SIG-M5 (cell line): ENCODE measurements at regions not wholly inside any gene's neighbourhood (a gene's known extent, or its start where the extent isn't known, plus 50 kb on each side); places are given as distances from the start of the nearest gene placed in this dataset.
"Not testable (repeated sequence)": the region's sequence is repeated elsewhere in the genome, so short reads cannot be mapped to it uniquely, and the experiment has no call there.

Experiments used
- DNase-seq: peaks from one replicate; lab custom pipeline; 2025; lab: John Stamatoyannopoulos, UW

DNA sequence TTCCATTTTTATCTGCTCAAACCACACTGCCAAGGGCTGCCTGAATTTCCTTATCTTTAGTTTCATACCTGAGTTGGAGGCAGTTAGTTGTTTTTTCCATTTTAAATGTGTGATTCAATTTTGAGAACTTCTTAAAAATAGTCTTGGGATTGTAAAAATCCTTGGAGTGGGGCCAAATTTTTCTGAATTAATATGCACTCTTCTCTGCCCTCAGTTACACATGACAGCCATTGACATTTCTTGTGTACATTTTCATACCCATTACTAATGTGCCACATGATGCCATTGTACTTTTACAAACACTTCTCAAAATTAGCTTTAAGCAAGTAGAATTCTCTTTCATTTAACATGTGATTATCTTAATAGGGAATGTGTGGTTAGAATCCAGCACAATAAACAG lies 141.7 kb downstream of the C3orf38 start:
- DNase-seq: no peak

DNA sequence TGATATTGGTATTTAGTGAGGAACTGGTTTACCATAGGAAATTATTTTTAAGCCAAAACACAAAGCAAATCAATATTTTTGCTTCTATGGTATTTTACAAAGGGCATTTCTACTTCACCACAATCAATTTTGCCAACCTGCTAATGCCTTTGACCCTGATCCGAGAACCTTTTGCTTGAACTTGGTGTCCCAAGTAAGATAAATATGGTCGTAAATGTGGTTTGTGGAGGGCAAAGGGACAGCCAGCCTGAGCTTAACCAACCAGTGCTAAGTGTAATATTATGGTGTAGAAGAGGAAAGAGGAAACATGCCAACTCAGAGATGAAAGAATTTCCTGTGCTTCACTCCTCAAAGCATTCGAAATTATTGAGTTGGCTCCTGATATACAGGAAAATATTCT lies 148.4 kb downstream of the C3orf38 start:
- DNase-seq: no peak

DNA sequence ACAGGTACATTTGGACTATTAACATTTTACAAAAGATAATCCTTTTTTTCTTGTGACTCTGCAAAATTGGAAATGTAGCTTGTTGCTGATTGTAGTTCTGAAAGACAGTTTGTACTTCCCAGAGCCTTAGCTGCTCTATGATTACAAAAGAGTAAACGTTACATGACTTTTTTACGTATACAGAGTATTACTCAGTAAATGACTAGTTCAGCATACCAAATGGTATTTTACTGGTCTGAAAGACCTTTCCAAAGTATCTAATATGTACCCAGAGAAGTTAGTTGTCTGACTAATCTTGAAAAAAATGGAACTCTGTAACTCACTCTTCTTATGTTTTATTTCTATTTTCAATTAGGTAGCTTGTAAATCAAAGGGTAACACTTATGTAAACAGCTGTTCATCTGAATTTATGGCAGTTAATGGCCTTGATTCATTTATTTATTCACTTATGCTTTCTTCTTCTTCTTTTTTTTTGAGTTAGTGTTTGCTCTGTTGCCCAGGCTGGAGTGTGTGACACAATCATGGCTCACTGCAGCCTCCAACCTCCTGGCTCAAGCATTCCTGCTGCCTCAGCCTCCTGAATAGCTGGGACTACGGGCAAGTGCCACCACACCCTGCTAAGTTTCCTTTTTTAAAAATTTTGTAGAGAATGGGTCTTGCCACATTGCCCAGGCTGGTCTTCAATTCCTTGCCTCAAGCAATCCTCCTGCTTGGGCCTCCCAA lies 151.7 kb downstream of the C3orf38 start:
- DNase-seq: no peak

DNA sequence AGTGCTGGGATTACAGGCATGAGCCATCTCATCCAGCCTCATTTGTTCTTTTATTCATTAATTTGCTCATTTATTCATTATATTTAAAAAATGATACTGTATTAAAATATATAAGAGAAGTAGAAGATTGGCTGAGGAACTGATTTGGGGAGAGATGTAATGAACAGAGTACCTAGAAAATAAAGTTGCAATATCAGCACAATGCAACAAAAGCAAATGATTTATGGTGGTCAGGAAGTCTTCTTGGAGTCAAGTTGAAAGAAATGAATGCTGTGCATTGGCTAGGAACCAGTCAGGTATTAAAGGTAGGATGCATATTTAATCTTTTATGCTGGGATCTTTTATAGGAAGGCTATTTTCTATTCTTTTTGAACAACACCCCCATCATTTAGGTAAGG lies 152.2 kb downstream of the C3orf38 start:
- no peak for DNase-seq

GRCh38 chr3:88303331-88303904 lies 153.7 kb downstream of the C3orf38 start:
- DNase-seq: not testable (repeated sequence)

DNA sequence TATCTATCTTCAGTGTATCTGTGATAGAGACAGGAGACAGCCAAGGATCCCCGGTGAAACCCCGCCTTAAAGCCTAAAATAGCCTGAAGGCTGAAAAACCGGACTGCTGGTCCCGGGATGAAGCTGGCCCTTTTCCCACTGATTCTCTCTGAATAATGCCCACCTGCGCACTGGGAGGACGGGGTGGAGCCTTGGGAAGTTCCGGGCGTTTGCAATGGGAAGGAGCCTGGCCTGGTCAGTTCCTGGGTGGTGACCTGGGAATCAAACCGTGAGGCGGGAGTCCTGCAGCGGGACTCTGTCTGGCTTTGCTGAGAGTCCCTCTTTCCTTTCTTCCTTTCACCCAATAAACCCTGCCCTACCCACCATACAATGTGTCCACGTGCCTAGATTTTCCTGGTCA lies 157.9 kb downstream of the C3orf38 start:
- DNase-seq: no peak

GRCh38 chr3:88311826-88312225 lies 162.1 kb downstream of the C3orf38 start:
- no peak for DNase-seq

DNA sequence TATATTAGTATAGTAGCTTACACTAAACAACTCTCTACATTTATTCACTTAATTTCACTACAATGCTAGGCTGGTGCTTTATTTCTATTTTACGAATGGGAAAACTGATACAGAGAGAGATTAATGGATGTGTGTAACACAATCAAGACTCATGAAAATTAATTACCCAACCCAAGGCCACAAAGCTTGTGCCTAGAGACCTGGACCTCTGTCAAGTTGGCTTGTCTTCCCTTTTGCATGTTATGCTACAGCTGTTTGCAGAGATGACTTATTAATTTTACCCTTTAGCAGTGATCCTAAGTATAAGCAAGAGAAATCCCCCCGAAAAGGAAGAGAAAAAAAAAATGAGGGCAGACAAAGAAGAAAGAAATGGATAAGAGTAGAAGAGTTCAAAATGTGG lies 162.5 kb downstream of the C3orf38 start:
- no peak for DNase-seq

- no peak for DNase-seq
Observed at GRCh38 chr3:88318067-88318466, 168.3 kb downstream of the C3orf38 start.

DNA sequence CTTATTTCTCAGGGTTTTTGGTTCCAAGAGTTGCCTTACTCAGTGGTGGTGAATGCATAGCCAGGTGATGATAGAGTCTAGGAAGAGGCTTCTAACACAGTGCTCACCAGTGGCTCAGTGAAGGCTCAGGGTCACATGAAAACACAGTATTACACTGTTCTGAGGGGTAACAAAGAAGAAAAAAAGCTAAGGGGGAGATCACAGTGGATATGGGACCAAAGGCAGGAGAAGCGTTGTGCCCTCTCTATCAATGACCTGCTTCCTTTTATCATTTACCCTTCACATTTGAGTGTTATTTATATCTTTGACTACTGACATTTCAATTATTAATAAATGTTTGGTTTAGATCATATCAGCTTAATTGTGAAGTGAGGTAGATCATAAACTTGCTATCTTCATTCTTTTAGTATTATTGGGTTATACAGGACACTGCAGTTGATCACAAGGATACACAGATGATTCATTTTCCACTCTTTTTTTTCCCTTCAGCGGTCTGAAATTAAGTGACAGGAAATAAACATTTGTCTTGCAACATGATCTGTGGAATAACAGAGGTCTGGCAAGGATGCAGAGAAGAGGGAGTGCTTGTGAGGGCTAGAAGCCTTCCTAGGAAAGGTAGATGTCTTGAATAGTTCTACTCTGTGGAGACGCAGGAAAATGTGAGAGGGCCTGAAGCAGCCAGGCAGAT lies 171.7 kb downstream of the C3orf38 start:
- DNase-seq: no peak

DNA sequence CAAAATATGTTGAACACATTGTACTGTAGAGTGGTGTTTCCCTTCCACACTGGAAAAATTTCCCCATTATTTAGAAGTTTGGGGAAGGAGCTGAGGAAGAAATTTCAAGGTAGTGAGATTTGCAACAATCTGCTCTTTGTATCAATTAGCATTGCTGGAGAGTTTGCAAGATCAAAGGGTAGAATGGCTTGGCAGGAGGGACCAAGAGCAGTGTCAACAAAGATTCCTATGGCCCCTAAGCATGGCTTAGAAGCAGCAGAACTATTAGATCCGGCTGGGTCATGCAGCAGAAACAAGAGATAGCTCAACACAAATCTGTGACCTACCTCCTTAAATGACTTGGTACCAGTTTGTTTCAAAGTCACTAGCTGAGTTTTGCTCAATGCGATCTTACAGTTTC lies 175.0 kb downstream of the C3orf38 start:
- no peak for DNase-seq

GRCh38 chr3:88334187-88334868 lies 184.6 kb downstream of the C3orf38 start:
- no peak for DNase-seq

DNA sequence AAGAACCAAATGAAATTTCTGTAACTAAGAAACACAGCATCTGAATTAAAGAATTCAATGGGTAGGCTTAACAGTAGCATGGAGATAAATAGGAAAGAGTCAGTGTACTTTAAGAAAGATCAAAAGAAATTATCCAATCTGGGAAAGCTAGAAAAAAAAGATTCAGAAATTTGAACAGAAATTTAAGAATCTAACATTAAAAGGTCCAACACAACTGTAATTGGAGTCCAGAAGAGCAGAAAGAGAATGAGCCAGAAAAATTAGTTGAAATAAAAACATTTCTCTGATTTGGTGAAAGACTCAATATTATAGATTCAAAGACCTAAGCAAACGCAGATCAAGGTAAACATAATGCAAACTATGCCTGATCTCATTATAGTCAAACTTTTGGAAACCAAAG lies 187.1 kb downstream of the C3orf38 start:
- no peak for DNase-seq

- no peak for DNase-seq
Observed at GRCh38 chr3:88343264-88343663, 193.5 kb downstream of the C3orf38 start.

- no peak for DNase-seq
Observed at GRCh38 chr3:88346643-88347042, 196.9 kb downstream of the C3orf38 start.

- DNase-seq: no peak
Observed at GRCh38 chr3:88362428-88362827, 212.7 kb downstream of the C3orf38 start.

DNA sequence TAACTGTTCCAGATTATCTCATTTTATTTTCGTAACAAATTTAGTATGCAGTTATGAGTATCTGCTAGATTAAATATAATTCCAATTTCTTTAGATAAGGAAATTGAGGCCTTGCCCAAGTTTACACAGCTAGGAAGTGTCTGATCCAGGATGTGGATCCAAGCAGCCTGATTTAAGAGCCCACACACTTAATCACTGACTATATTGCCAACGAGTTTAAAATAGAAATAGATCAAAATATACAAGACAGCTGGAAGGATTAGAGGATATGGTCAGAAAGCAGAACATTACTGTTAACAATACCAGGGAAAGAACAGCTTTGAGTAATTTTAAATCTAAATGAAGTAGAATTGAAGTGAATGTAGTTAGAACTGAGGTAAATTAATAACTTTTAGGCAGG lies 215.2 kb downstream of the C3orf38 start:
- no peak for DNase-seq

DNA sequence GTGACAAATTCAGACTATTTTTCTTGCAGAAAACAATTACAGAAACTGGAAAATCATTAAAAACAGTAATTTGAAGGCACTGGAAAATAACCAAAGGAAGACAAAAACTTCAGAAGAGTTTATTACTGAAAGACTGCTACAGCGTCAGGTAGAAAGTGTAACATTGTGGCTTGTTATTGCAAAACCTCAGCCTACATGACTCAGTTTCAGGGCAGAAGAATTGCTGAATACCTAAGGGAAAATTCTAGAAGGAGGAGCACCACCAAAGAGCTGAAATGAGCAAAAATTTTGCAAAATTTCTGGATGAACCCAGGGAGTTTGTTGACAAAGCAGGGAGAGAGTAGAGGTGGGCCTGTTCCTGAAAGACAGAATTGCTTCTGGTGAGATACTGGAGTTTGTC lies 219.6 kb downstream of the C3orf38 start:
- no peak for DNase-seq

DNA sequence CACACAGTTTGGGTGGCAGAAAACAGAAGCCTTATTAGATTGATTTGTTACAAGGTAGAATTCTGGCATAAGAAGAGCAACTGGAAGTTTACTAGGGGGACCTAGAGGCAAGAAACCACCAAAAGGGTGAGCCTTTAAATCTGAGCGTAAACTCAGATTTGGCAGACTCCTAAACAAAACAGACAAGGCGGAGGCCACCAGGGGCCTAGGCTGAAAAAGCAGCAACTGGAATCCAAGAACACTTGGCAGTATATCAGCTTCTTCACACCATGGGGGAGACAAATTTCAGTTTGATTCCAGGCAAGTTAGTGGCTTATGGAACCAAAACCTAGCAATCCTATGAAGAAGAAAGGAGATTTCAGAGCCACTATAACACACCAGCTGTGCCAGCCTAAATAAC lies 220.0 kb downstream of the C3orf38 start:
- no peak for DNase-seq

DNA sequence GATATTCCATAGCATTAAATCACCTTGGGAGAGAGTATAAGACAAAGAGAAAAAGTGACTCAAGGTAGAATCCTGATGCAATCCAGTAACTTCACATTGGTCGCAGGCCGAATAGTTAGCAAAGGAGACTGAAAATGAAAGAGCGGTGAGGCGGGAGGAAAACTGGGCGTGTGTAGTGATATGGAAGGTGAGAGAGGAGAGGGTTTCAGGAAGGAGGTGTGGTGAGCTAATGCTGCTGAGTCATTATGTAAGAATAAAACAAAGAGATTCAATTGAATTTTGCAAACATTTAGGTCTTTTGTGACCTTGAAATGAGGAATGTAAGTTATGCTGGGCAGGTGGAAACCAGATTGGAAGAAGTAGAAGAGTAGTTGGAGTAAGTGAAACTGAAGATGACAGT lies 235.3 kb downstream of the C3orf38 start:
- DNase-seq: no peak

GRCh38 chr3:88398581-88398980 lies 248.8 kb downstream of the C3orf38 start:
- no peak for DNase-seq

DNA sequence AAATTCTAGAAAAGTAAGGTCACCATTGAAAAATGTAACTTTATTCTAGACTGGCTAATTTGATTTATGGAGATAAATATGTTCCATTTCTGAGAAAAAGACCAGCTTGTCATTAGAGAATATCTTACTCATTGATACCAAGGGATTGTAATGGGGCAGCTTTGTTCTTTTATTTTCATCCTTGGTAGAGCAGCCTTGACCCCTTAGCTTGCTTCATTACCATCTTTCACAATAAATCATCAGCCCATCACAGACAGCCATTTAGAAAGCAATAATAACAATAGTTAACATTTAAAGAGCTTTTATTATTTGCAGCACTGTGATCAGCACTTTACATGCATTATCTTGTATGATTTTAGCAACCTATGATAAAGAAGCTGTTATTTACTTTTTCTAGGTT lies 253.6 kb downstream of the C3orf38 start:
- no peak for DNase-seq

DNA sequence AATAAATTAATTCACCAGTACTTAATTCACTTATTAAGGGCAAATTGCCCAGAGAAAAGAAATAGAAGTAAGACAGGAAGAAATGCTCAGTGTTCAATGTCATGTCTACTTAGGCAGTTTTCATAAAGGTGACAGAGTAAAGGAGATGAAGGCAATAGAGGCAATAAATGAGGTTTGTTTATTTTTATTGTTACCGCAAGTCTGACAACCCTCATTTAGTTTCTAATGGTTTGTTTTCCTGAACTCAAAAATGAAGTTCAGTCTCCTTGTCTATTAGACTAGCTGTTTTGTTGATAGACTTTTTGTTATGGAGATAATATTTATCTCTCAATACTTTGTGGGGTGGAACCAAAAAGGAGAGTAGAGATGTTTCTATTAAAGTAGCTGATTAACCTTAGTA lies 258.3 kb downstream of the C3orf38 start:
- DNase-seq: no peak
